OCI-LY7 (cell line): ENCODE measurements at regions not wholly inside any gene's neighbourhood (a gene's known extent, or its start where the extent isn't known, plus 50 kb on each side); places are given as distances from the start of the nearest gene placed in this dataset.

Source experiments
- BruUV-seq: library from RNA; stranded (reverse); fragments of 400-500 nt; replicated peaks from 2 replicates; lab custom pipeline; 2021; lab: Mats Ljungman, UMichigan
- CTCF ChIA-PET: fragments of 300-600 bp; sonication (Branson Sonifier 250); formaldehyde crosslinking; loops from one replicate; lab custom pipeline; 2022; ENCODE audit warnings: antibody characterized with exemption; ENCODE audit not compliant: unreplicated experiment; lab: Charles Lee
- POLR2A ChIA-PET: fragments of 300-600 bp; sonication (Branson Sonifier 250); formaldehyde crosslinking; loops from one replicate; lab custom pipeline; 2022; ENCODE audit warnings: antibody characterized with exemption; lab: Charles Lee
- DNase-seq: peaks from one replicate; pipeline ENCODE4 v3.0.0-alpha.2; 2015; ENCODE audit warnings: low spot score
- H2AFZ ChIP-seq: fragments of 200-600 bp; sonication (generic), shearing (Covaris generic); 2 replicates; pipeline ENCODE4 v1.6.1; 2014; ENCODE audit warnings: mild to moderate bottlenecking, antibody characterized with exemption, low read length, moderate library complexity
- H3K27ac ChIP-seq: fragments of 200-600 bp; sonication (generic); 2 replicates; pipeline ENCODE4 v1.5.1; 2014; ENCODE audit warnings: mixed run types, low read depth, mild to moderate bottlenecking, moderate library complexity, low read length, inconsistent platforms; ENCODE audit not compliant: poor library complexity, severe bottlenecking
- H3K36me3 ChIP-seq: fragments of 200-600 bp; sonication (generic); 2 replicates; pipeline ENCODE4 v1.6.1; 2014; ENCODE audit warnings: mild to moderate bottlenecking, antibody characterized with exemption, low read length, moderate library complexity, mixed read lengths; ENCODE audit not compliant: insufficient read depth
- H3K4me1 ChIP-seq: fragments of 200-600 bp; sonication (generic); 2 replicates; pipeline ENCODE4 v1.5.1; 2014; ENCODE audit warnings: mild to moderate bottlenecking, low read length; ENCODE audit not compliant: insufficient read depth, poor library complexity, severe bottlenecking
- H3K4me2 ChIP-seq: fragments of 200-600 bp; sonication (generic); 2 replicates; pipeline ENCODE4 v1.6.1; 2014; ENCODE audit warnings: mild to moderate bottlenecking, low read length
- H3K4me3 ChIP-seq: fragments of 200-600 bp; sonication (generic); 2 replicates; pipeline ENCODE4 v1.5.1; 2014; ENCODE audit warnings: mild to moderate bottlenecking, low read depth, low read length; ENCODE audit not compliant: poor library complexity, severe bottlenecking
- H3K79me2 ChIP-seq: fragments of 200-600 bp; sonication (generic); 2 replicates; pipeline ENCODE4 v1.6.1; 2016; ENCODE audit warnings: low read depth, mild to moderate bottlenecking, low read length, moderate library complexity, mixed read lengths; ENCODE audit not compliant: insufficient read depth
- H3K9me2 ChIP-seq: fragments of 200-600 bp; sonication (generic); 2 replicates; pipeline ENCODE4 v1.6.1; 2016; ENCODE audit warnings: mild to moderate bottlenecking, low read length, mixed read lengths; ENCODE audit not compliant: insufficient read depth
- H3K9me3 ChIP-seq: fragments of 200-600 bp; sonication (generic); 2 replicates; pipeline ENCODE4 v1.6.1; 2014; ENCODE audit warnings: mild to moderate bottlenecking, mixed run types, low read length, mixed read lengths
- H4K20me1 ChIP-seq: fragments of 200-600 bp; sonication (generic); 2 replicates; pipeline ENCODE4 v1.6.1; 2014; ENCODE audit warnings: mild to moderate bottlenecking, antibody characterized with exemption, low read length, moderate library complexity, mixed read lengths; ENCODE audit not compliant: insufficient read depth
- CTCF ChIP-seq: fragments of 200-600 bp; sonication (generic); conservative IDR thresholded peaks from 2 replicates; pipeline ENCODE4 v1.5.1; 2014; ENCODE audit warnings: mild to moderate bottlenecking, antibody characterized with exemption, low read length, moderate library complexity, mixed read lengths
- EZH2phosphoT487 ChIP-seq: fragments of 200-600 bp; sonication (generic); IDR thresholded peaks from 2 replicates; pipeline ENCODE4 v1.6.1; 2018; ENCODE audit warnings: low read depth, borderline replicate concordance, mild to moderate bottlenecking, mixed run types, antibody characterized with exemption, low read length, moderate library complexity, mixed read lengths
- intact Hi-C: fragments of 100-400 bp; cut with micrococcal nuclease; formaldehyde crosslinking; loops from one replicate; pipeline ENCODE4 v1.10.0; 2022; ENCODE audit not compliant: unreplicated experiment

GRCh38 chr12:115096588-115097397, 412.8 kb upstream of the TBX3 start:
- ChIA-PET POLR2A (interaction anchor here (1.0 kb wide), 1 partner anchor 159 kb away, joined by 3 read pairs; no protein-coding TSS in a partner anchor), CTCF (no interaction called here)
- Histone ChIP-seq H3K9me3 (no peaks in the 10 kb centered on the region), H2AFZ (no peak overlapping the region), H3K36me3 (no peaks in the 10 kb centered on the region), H3K4me1 (no peaks in the 10 kb centered on the region), H3K9me2 (no peaks in the 10 kb centered on the region), H4K20me1 (no peaks in the 10 kb centered on the region), H3K4me2 (no peak overlapping the region), H3K4me3 (no peak overlapping the region), H3K79me2 (no peaks in the 10 kb centered on the region), H3K27ac (no peak overlapping the region)
- BruUV-seq, result no TSS peak
- TF ChIP-seq EZH2phosphoT487, result no peak
- no peak for TF ChIP-seq CTCF
- no peak for DNase-seq
- intact Hi-C loops, result no loop called here

DNA sequence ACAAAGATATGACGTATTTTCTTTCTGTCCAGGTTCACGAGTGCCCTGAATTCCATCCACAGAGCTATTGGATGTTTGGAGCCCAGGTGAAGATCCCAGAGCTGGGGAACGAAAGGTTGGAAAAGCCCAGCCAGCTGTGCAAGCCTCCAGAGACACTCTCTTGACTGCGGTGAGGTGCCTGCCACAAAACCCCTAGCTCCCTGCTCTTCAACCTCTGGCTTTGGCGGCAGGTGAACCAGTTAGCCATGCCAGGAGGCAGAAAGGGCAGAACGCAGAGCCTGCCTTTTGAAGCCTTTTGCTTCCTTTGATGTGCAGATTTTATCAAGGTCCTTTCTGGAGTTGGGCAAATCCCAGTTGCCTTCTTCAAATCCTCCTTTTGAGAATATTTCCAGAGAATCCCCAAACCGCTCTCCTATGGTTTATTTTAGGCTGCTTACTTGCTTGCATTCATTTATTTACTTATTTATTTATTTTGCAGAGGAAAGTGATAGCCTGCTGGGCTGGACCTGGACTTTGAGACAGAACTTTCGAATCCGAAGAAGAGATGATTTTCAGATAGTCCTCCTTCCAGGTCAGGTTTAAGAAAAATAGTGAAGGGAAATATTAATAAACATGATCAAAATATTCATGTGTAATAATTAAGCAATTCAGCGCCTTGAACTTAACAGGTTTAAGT, 411.2 kb upstream of the TBX3 start:
- Histone ChIP-seq H3K36me3 (no peaks in the 10 kb centered on the region), H3K27ac (no peak overlapping the region), H3K4me1 (no peaks in the 10 kb centered on the region), H4K20me1 (no peaks in the 10 kb centered on the region), H3K4me3 (no peak overlapping the region), H3K9me3 (no peaks in the 10 kb centered on the region), H2AFZ (no peak overlapping the region), H3K79me2 (no peaks in the 10 kb centered on the region), H3K4me2 (no peak overlapping the region), H3K9me2 (no peaks in the 10 kb centered on the region)
- no TSS peak for BruUV-seq
- TF ChIP-seq EZH2phosphoT487, result no peak
- no peak for TF ChIP-seq CTCF
- POLR2A ChIA-PET, result no interaction called here
- CTCF ChIA-PET, result no interaction called here
- no peak for DNase-seq
- intact Hi-C loops, result no loop called here
